H1 (cell line): ENCODE measurements at regions not wholly inside any gene's neighbourhood (a gene's known extent, or its start where the extent isn't known, plus 50 kb on each side); places are given as distances from the start of the nearest gene placed in this dataset.

Source experiments
- BACH1 ChIP-seq: IDR thresholded peaks from 2 replicates; pipeline ENCODE4 v1.6.1; 2012; ENCODE audit warnings: low read length, improper control_type of control experiment
- GTF2F1 ChIP-seq: IDR thresholded peaks from 2 replicates; pipeline ENCODE4 v1.6.1; 2012; ENCODE audit warnings: low read depth, low read length, improper control_type of control experiment, borderline replicate concordance
- KDM5A ChIP-seq: fragments of 200-600 bp; IDR thresholded peaks from 2 replicates; pipeline ENCODE4 v1.7.1; 2012; ENCODE audit warnings: mild to moderate bottlenecking, low read length, inconsistent platforms, mixed read lengths
- POU5F1 ChIP-seq: IDR thresholded peaks from 2 replicates; pipeline ENCODE4 v1.6.1; 2011; ENCODE audit warnings: low read depth, mild to moderate bottlenecking, low read length, moderate library complexity
- RNF2 ChIP-seq: fragments of 200-900, 300-1000 bp; sonication (generic); IDR thresholded peaks from 2 replicates; pipeline ENCODE4 v1.7.1; 2016; ENCODE audit warnings: borderline replicate concordance, low read depth, mild to moderate bottlenecking, antibody characterized with exemption, low read length; ENCODE audit not compliant: poor library complexity, severe bottlenecking; ENCODE audit errors: missing control alignments
- SIX5 ChIP-seq: IDR thresholded peaks from 2 replicates; pipeline ENCODE4 v1.6.1; 2011; ENCODE audit warnings: mild to moderate bottlenecking, low read depth, low read length
- SP2 ChIP-seq: IDR thresholded peaks from 2 replicates; pipeline ENCODE4 v1.6.1; 2012; ENCODE audit warnings: mild to moderate bottlenecking, low read length, inconsistent platforms
- TBP ChIP-seq: IDR thresholded peaks from 2 replicates; pipeline ENCODE4 v1.6.1; 2011; ENCODE audit warnings: low read depth, low read length, improper control_type of control experiment
- TCF12 ChIP-seq: IDR thresholded peaks from 2 replicates; pipeline ENCODE4 v1.6.1; 2011; ENCODE audit warnings: low read depth, mild to moderate bottlenecking, low read length

GRCh38 chr6:141301779-141302178 is 830.9 kb upstream of the GJE1 start (continued):
- TF ChIP-seq POU5F1 (no peak), SIX5 (no peak), RNF2 (no peak), GTF2F1 (no peak), KDM5A (no peak), BACH1 (no peak), SP2 (no peak), TBP (no peak), TCF12 (no peak)
